AG08396 (cell line): ENCODE measurements at regions not wholly inside any gene's neighbourhood (a gene's known extent, or its start where the extent isn't known, plus 50 kb on each side); places are given as distances from the start of the nearest gene placed in this dataset.

Source experiments
- DNase-seq: peaks from one replicate; pipeline ENCODE4 v3.0.0; 2012; ENCODE audit warnings: low spot score, mixed read lengths

- no peak for DNase-seq
These were observed 708.1 kb upstream of the RGMB start for GRCh38 chr5:98065261-98065909.

DNA sequence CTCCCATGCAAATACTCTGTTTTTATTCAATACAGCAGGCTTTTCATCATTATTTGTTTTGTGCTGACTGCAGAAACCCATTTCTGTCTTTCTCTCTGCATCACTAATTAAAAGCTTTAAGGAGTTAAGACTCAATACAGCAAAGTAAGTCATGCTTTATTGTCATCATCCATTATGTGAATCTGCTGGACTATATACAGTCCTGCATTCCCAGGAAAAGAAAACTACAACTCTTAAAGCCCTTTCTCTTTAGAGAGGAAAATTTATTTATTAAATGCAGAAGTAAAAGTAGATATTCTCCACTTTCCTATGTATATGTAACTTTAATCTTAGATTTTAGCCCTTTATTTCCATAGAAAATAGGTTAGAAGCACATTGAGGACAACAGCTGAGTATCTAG is 706.6 kb upstream of the RGMB start:
- DNase-seq = no peak

- DNase-seq = peak; percentile 3
These were observed 703.5 kb upstream of the RGMB start for GRCh38 chr5:98069876-98070512.

- no peak for DNase-seq
These were observed 700.5 kb upstream of the RGMB start for GRCh38 chr5:98072921-98073320.

DNA sequence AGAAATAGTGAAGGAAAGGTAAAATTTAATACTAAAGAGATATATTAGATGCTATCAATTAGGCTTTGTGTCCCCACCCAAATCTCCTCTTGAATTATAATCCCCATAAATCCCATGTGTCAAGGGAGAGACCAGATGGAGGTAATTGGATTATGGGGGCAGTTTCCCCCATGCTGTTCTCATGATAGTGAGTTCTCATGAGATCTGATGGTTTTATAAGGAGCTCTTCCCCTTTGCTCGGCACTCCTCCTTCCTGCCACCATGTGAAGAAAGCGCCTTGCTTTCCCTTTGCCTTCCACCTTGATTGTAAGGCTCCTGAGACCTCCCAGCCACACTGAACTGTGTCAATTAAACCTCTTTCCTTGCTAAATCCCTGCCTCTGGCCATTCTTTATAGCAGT is 697.0 kb upstream of the RGMB start:
- DNase-seq = no peak

DNA sequence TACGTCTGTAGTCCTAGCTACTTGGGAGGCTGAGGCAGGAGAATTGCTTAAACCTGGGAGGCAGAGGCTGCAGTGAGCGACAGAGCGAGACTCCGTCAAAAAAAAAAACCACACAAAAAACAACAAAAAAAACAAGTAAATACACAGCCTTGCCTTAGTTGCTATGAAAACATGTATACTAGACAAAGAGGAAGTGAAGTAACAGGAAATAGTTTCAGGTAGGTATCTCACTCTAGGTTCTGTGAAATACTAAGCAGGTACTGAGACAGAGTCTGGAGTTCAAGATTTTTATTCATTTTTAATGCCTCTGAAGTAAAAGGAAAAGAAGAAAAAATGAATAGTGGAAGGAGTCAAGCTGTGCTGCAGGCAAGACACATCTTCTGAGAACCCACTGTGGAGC is 687.9 kb upstream of the RGMB start:
- no peak for DNase-seq

- DNase-seq = no peak
These were observed 678.4 kb upstream of the RGMB start for GRCh38 chr5:98095072-98095471.

GRCh38 chr5:98096155-98096554 is 677.3 kb upstream of the RGMB start:
- peak; percentile 28 for DNase-seq

GRCh38 chr5:98099448-98100105 is 673.9 kb upstream of the RGMB start:
- no peak for DNase-seq

DNA sequence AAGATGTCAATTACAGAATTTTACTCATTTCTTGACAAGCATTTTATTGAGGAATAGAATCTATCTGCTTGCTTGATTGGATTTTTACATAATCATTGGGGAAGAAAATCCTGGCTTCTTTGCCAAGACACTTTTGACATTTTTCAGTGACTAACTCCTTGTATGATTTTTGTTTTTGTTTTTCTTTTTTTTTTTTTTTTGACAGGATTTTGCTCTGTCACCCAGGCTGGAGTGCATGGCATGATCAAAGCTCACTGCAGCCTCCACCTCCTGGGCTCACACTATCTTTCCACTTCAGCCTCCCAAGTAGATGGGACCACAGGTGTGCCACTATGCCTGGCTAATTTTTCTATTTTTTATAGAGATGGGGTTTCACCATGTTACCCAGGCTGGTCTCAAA is 672.3 kb upstream of the RGMB start:
- no peak for DNase-seq

DNA sequence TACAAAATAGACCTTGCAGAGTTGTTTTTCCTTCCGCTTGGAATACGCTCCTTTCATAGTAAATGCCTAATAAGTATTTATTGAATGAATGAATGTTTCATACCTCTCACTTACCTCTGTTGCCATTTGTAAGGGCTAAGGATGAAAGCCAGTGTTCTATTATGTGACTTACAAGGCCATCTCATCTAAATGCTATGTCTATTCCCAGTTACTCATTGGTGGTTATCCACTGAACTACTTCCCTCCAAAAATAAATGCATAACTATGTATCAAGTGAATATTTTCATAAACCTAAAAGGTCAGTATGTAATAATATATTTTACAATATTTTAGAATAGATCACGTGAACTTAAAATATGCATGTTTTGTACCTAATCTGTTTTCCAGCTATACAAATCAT is 670.5 kb upstream of the RGMB start:
- no peak for DNase-seq

DNA sequence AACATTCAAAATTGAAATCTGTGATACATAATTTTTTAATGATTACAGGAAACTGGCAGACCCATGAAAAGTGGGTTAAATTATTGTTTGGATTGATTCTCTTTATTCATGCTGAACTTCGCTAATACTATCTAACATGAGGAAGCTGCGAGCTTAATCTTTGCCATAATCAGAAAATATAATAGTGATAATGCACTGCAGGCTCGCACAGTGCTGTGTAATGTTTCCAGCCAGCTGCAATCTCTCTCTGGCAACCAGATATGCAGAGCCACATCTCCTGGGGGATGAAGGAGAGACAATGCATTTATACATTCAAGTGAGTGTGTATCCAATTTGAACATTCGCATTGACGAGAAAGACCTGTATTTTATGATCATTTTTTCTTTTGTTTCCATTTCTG is 669.7 kb upstream of the RGMB start:
- DNase-seq = no peak

- no peak for DNase-seq
These were observed 668.8 kb upstream of the RGMB start for GRCh38 chr5:98104454-98105188.

DNA sequence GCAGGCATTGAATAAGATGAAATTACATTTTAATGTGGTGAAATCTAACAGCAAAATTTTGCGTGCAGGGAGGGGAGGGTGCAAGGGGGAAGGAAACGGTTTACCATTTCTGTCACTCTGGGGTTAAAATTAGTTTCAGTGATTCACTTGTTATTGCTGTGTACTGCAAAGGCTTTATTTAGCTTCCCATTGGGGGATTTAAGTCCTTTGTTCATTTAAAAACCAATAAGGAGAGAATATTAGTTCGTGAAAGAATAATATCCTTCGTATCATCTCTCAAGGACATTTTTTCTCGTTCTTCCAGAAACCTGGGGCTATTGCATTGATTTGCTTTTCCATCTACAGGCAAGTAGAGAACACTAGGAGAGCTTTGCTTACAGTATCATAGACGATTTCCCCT is 667.8 kb upstream of the RGMB start:
- no peak for DNase-seq

- no peak for DNase-seq
These were observed 667.1 kb upstream of the RGMB start for GRCh38 chr5:98106116-98107031.

DNA sequence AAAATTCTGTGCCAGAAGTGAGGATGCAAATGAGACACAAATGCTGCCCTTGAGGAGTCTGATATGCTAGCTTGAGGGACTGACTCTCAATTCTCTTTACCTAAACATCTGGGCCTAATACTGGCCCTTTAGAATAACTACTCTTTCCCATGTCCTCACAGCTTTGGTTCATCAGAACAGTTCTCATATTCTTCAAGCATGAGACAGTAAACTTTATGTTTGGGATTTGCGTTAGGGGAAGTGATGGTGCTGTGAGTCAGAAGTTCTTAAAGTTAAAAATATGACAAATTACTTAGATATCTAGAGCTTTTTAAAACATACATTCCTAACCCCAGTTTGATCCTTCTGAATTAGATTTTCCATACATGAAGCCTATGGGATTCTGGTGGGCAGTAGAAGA is 665.0 kb upstream of the RGMB start:
- DNase-seq = peak; percentile 7

GRCh38 chr5:98109561-98110006 is 663.9 kb upstream of the RGMB start:
- DNase-seq = peak; percentile 13

- peak; percentile 34 for DNase-seq
These were observed 663.2 kb upstream of the RGMB start for GRCh38 chr5:98110282-98110691.

GRCh38 chr5:98110791-98111190 is 662.7 kb upstream of the RGMB start:
- no peak for DNase-seq

GRCh38 chr5:98111686-98112085 is 661.8 kb upstream of the RGMB start:
- DNase-seq = peak; percentile 14

GRCh38 chr5:98121036-98121936 is 652.2 kb upstream of the RGMB start:
- DNase-seq = no peak
